CD4-positive, alpha-beta T cell treated with Interleukin-4 for 1 hour (primary cell): ENCODE measurements at regions not wholly inside any gene's neighbourhood (a gene's known extent, or its start where the extent isn't known, plus 50 kb on each side); places are given as distances from the start of the nearest gene placed in this dataset.
"Not testable (repeated sequence)": the region's sequence is repeated elsewhere in the genome, so short reads cannot be mapped to it uniquely, and the experiment has no call there.

Source experiments
- DNase-seq, 2 donors: peaks; one replicate each; pipeline ENCODE4 v3.0.0-alpha.2; 2020 to 2022

DNA sequence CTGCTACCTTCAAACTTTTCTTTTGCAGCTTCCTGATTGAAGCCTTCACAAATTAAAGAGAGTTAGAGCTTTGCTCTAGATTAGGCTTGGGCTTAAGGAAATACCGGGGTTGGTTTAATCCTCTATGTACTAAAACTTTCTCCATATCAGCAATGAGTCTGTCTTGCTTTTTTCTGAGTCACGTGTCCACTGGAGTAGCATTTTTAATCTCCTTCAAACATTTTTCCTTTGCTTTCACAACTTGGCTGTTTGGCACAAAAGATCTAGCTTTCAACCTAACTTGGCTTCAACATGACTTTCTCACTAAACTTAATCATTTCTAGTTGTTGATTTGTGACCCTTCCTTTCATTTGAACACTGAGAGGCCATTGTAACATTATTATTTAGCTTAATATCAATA lies 261.6 kb downstream of the PLK2 start:
- no peak for DNase-seq

DNA sequence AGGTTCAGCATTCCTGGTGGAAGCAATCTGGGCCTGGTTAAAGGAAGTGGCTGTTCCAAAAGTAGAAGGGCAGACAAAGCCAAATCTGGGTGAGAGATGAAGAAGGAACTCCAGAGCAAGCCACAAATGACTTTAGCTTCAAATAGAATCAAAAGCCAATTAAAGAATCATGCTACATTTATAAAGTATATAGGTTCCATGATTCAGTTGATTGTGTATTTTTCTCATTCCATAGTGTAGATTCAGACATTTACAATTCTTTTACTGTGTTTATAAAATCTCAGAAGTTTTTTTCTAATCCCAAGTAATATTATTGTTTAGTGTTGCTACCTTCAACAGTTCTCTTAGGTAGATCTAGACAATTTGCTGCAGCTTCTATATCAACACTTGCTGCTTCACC lies 262.0 kb downstream of the PLK2 start:
- DNase-seq: no peak

DNA sequence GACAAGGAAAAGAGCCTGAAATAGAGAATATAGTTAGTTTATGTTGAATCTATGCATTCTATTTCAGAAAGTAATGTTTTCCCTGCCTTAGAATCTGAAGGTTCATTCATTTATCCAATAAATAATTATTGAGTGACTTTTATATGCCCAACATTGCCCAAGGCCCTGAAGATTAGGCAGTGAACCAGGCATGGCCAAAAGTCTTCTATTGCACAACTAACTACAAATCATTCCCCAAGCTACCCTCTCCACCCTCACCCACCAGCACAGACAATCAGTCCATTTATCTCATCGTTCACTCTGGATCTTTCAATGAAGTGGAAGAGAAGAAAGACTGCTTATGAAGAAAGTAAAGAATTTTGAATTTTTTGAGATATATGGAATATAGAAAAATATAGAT lies 268.4 kb downstream of the PLK2 start:
- no peak for DNase-seq

DNA sequence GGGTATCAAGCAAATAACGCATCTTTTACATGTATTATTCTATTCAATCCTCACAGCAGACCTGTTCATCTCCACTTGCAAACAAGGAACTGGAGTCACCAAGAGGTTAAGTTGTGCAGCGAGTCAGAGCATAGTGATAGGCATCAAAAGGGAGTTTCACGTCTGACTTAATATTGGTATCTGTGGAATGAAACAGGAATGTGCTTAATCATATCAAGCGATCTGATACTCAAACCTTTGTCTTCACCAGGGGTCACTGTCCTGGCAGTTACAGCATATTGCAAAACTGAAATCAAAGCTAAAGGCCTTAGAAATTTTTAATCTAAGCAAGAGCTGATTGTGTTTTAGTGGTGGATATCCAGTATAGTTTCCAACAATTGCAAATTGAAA lies 271.6 kb downstream of the PLK2 start:
- no peak for DNase-seq

- DNase-seq: no peak
These were observed 272.2 kb downstream of the PLK2 start for GRCh38 chr5:58187432-58188261.

GRCh38 chr5:58185801-58186200 lies 274.1 kb downstream of the PLK2 start:
- no peak for DNase-seq

DNA sequence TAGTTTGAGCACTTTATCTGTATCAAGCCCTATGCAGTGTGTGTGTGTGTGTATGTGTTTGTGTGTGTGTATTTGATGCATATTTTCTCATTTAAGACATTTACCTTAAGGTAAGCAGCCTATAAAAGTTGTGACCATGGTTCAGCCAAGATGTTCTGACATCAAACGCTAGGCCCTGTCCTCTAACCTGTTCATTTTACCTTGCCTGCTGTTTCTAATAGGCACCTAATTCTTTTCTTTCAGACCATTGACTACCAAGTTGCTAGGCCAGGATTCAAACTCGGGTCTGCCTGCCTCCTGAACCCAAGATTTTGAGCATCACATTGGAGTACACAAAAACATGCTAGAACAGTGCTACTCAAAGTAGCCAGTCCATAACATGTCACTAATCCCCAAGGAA lies 274.5 kb downstream of the PLK2 start:
- no peak for DNase-seq

GRCh38 chr5:58184910-58185309 lies 275.0 kb downstream of the PLK2 start:
- DNase-seq: no peak

GRCh38 chr5:58183786-58184085 lies 276.1 kb downstream of the PLK2 start:
- DNase-seq: no peak

DNA sequence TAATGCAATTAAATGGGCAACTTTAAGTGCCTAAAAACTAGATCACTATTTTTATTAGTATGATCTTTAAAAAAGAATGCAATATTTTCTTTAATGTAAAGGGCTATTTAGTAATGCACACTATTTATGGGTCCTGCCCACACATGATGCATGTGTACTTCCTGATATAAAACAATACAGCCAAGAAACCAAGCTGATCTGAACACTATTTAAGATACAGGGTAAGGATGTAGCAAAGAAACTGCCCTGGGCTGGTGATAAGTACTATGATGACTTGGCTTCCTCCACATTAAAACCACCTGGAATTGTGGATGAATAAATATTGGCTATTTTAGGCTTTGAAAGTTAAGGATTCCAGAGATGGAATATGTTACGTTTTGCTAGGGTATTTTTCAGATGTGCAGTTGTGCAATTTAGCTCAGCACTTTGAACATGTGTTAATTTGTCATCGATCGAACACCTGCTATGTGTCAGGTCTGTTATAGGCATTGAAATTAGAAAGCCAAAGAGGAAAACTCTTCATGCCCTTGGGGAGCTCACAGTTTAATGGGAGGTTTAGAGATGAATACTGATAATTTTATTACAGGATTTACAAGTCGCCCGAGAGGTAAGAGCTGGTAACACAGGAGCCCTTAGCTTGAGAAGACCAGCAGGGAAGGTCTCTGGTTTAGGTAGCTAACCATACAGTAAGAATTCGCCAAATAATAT lies 276.7 kb downstream of the PLK2 start:
- DNase-seq: no peak

DNA sequence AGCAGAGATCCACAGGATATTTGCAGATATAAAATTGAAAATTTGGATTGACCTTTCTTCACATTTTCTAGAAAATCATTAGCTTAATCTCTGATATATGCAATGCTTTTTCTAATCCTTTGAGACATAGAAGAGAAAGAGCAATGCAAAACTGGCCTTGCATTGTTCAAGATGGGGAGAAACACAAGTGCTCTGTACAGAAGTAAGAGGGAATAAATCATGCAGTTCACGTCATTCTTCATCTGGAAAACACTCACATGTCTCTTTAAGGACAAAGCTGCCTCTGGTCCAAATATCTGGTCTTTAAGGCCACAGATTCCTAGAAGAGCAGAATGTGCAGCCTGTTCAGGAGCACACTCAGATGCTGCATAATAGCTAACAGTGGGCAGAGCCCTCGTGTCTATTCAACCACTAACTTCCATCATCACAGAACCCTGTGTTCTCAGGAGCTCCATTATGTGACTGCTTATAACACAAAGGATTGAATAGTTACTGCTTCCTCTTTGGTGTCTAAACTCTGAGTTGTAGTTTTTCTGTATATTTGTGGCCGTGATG lies 277.5 kb downstream of the PLK2 start:
- DNase-seq: no peak

DNA sequence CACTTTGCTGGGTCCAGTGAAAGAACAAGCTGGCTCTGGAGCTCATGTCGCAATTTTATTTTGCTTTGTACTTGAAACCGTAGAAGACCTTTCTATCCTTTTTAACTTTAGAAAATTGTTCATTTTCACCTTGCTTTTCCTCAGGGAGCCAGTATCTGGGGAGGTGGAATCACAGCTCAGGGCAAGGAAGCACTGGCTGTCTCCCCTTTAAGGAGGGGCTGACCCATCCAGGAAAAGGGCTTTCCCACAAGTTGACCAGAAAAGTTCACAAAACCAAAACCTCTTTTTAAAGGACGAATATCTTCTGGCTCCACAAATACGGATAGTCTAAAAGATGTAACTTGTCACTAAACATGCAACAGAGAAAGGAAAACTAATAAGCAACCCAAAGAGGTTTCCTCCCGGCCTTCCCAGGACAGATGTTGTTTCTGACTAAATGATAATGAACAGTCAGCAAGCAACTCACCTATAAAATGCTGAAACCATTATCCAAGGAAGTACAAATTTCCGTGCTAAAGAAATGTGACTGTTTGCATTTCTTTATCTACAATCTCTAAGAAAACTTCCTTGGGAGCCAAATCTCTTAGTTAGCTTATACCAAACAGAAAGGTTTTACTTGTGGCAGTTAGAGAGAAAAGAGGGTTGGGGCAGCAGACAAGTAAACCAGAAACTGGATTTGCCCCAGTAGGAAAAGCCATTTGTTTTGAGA lies 278.2 kb downstream of the PLK2 start:
- DNase-seq: no peak

DNA sequence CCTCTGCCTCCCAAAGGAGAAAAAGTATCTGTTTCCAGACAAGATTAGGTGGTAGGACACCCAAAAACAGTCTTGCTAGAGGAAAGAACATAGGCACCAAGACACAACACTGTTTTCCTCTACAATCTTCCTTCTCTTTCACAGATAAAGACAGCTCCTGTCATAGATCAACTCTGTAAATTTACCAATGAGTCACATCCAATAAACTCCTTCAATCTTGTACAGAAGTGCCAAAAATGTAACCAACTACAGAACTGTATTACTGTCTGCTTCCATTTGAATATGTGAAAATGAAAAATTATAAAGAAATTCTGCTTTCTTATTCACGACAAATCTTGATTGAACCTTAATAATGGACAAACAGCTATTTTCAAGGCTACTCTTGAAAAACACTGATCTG lies 286.9 kb downstream of the PLK2 start:
- DNase-seq: no peak

DNA sequence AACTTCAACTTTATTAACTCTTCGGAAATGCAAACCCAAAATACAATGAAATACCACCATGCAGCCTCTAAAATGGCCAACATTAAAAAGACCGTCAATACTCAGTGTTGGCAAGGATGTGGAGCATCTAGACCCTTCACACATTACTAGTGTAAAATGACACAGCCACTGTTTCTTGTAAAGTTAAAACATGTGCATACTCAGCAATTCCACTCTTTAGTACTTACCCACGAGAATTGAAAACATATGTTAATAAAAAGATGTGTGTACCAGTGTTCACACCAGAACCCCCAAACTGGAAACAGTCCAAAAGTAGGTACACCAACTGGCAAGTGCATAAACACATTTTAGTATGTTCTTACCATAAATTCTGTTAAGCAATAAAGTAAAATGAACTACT lies 294.7 kb downstream of the PLK2 start:
- DNase-seq: no peak

DNA sequence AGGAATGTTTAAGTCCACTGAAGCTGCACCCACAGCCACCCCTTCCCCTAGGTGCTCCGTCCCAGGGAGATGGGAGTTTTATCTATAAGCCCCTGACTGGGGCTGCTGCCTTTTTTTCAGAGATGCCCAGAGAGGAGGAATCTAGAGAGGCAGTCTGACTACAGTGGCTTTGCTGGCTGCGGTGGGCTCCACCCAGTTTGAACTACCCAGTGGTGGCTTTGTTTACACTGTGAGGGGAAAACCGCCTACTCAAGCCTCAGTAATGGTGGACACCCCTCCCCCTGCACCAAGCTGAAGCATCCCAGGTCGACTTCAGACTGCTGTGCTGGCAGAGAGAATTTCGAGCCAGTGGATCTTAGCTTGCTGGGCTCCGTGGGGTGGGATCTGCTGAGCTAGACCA lies 298.0 kb downstream of the PLK2 start:
- not testable (repeated sequence) for DNase-seq

DNA sequence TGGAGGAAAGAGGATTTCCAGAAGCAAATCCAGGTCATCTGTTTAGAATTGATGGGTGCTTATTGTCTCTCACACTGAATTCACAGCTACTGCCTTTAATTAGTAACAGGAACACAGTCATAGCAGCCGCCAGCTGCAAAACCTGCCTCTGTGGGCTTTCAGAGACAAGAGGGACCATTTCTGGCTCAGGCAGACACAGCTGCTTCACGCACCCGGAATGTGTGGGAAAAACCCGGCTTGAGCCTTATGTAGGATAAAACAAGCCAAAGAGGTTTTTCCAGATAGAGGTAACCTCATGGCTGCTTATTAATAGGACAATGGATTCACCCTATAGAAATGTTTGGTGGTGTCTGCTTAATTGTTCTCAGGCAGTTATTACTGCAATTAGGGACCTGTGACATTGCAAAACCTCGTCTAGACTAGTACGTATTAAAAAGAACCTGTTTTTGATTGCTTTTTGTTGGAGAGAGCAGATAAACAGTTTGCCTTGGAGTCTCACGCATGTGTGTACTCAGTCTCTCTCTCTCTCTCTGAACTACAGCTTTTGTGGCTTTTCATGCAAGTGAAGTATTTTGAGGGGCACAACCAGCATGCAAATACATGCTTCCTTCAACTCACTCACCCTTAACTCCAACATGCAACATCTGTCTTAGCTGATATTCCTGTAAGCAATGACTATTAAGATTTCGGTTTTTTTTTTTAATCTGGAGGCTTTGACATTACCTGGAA lies 302.7 kb downstream of the PLK2 start:
- no peak for DNase-seq

GRCh38 chr5:58156361-58156760 lies 303.5 kb downstream of the PLK2 start:
- DNase-seq: no peak

- DNase-seq: no peak
These were observed 306.6 kb downstream of the PLK2 start for GRCh38 chr5:58153255-58153654.

GRCh38 chr5:58151414-58151813 lies 308.5 kb downstream of the PLK2 start:
- DNase-seq: no peak

- DNase-seq: no peak
These were observed 309.0 kb downstream of the PLK2 start for GRCh38 chr5:58150926-58151325.

DNA sequence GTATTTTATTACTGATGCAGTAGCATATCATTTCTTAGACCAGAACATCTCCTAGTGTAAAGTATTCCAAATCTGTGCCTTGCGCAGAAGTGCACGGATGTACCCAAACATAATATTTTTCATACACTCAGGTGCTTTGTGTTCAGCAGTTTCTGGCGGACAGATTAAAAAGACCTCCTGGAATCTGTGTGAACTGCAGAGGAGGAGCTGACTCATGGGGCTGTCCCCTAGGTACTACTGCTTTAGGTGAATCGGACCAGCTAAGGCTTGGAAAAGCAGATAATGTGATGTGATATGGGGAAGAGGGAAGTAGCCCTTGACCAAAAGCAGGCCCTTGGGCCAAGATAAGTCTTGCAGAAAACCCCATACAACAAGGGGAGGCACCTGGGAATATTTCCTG lies 310.1 kb downstream of the PLK2 start:
- no peak for DNase-seq

DNA sequence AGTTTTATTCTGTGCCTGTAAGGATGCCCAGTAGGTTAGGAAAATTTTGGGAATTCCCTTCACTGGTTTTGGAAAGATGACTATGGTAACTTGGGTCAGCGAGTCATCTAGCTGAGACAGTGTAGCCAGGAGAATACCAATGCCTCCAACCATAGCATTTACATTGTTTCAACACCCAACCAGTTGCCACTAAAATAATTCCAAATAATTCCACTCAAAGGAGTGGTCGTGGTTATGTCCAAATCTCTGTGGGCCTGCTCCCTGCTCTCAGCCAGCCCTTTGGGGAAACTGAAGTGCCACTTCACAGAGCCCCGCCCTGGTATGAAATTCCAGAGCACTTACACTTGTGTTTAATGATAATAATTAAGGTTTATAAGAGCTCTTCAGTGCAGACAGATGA lies 310.5 kb downstream of the PLK2 start:
- DNase-seq: no peak

DNA sequence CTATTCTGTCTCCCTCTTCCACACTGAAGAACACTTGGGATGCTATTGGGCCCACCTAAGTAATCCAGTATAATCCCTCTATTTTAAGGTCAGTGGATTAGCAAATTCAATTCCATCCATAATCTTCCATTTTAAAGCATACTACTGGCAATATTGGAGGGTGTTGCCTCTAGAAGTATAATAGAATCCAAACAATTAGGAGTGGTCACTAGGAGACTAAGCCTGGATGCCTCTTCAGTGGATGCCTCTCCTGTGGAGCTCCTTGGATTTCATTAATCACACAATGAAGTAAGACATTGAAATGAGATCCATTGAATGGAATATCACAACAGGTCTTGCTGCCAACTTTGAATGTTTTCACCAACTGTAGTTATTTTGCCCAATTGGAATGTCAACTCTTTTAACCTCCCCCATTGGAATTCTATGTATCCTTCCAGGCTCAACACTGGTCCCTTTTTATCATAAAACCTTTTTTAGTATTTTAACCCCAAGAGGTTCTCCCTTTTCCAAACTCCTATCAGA lies 311.6 kb downstream of the PLK2 start:
- DNase-seq: no peak
